ENCODE measurements at regions not wholly inside any gene's neighbourhood (a gene's known extent, or its start where the extent isn't known, plus 50 kb on each side); places are given as distances from the start of the nearest gene placed in this dataset.
"Not testable (repeated sequence)": the region's sequence is repeated elsewhere in the genome, so short reads cannot be mapped to it uniquely, and the experiment has no call there.

GRCh38 chr5:10102706-10103497 is 146.8 kb downstream of the ATPSCKMT start:
- no peak for DNase-seq (ENCODE audit: low spot score in 2 of 2, unreplicated experiment in 2 of 2)
- Mint-ChIP-seq H3K27me3 (ENCODE audit: low read depth) (no peaks in the 10 kb centered on the region), H3K27ac (no peak overlapping the region), H3K9me3 (peaks cover 20% of the 10 kb centered on the region), H3K4me3 (no peak overlapping the region), H3K36me3 (peaks cover 8% of the 10 kb centered on the region), H3K4me1 (no peaks in the 10 kb centered on the region)
- TF ChIP-seq CTCF (IDR thresholded peaks at IDR 0.05; ENCODE audit: unreplicated experiment), result no peak

GRCh38 chr5:10102235-10102634 is 147.5 kb downstream of the ATPSCKMT start:
- H3K4me3 Mint-ChIP-seq; H3K27me3 Mint-ChIP-seq (ENCODE audit: low read depth); DNase-seq (ENCODE audit: low spot score in 2 of 2, unreplicated experiment in 2 of 2); H3K27ac Mint-ChIP-seq; H3K4me1 Mint-ChIP-seq; H3K36me3 Mint-ChIP-seq: not testable (repeated sequence)
- peaks cover 20% of the 10 kb centered on the region for H3K9me3 Mint-ChIP-seq

- Mint-ChIP-seq H3K4me3 (no peak overlapping the region), H3K27ac (no peak overlapping the region), H3K9me3 (peaks cover 30% of the 10 kb centered on the region), H3K27me3 (ENCODE audit: low read depth) (no peaks in the 10 kb centered on the region), H3K36me3 (peaks cover 8% of the 10 kb centered on the region), H3K4me1 (no peaks in the 10 kb centered on the region)
- no peak for DNase-seq (ENCODE audit: low spot score in 2 of 2, unreplicated experiment in 2 of 2)
- no peak for TF ChIP-seq CTCF (IDR thresholded peaks at IDR 0.05; ENCODE audit: unreplicated experiment)
Observed at GRCh38 chr5:10099548-10099947, 150.1 kb downstream of the ATPSCKMT start.

DNA sequence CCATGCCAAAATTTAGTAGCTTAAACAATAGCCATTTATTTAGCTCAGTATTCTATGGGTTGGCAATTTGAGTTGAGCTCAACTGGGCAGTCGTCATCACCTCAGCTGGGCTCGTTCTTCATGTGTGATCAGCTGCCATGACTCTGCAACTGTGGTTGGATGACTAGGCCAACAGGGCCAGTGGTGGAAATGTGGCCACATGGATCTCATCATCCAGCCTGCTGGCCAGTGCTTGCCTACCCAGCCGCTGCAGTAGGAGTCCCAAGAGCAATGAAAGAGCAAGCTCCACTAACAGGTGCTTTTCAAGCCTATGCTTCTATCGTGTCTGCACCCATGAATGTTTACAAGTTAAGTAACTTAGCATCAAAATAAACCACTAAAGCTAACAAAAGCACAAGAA is 158.0 kb downstream of the ATPSCKMT start:
- no peak overlapping the region for H3K4me3 Mint-ChIP-seq
- H3K9me3 Mint-ChIP-seq, result peaks cover 31% of the 10 kb centered on the region
- no peak for TF ChIP-seq CTCF (IDR thresholded peaks at IDR 0.05; ENCODE audit: unreplicated experiment)
- H3K27ac Mint-ChIP-seq, result no peak overlapping the region
- no peaks in the 10 kb centered on the region for H3K4me1 Mint-ChIP-seq
- DNase-seq (ENCODE audit: low spot score in 2 of 2, unreplicated experiment in 2 of 2), result no peak
- no peaks in the 10 kb centered on the region for H3K36me3 Mint-ChIP-seq
- no peaks in the 10 kb centered on the region for H3K27me3 Mint-ChIP-seq (ENCODE audit: low read depth)

DNA sequence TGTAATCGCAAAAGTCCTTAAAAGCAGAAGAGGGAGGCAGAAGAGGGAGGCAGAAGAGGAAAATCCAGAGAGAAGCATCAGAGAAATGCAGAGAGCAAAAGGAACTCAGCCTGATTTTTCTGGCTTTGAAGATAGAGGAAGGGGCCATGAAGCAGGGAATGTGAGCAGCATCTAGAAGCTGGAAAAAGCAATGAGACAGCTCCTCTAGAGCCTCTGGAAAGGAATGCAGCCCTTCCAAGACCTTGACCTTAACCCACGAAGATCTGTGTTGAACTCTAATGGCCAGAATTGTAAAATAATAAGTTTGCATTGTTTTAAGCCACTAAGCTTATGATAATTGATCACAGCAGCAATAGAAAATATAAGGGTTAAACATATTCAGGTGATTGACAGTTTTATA is 159.6 kb downstream of the ATPSCKMT start:
- no peaks in the 10 kb centered on the region for H3K4me1 Mint-ChIP-seq
- no peak overlapping the region for H3K27ac Mint-ChIP-seq
- no peak for DNase-seq (ENCODE audit: low spot score in 2 of 2, unreplicated experiment in 2 of 2)
- H3K36me3 Mint-ChIP-seq, result no peaks in the 10 kb centered on the region
- no peak for TF ChIP-seq CTCF (IDR thresholded peaks at IDR 0.05; ENCODE audit: unreplicated experiment)
- H3K4me3 Mint-ChIP-seq, result no peak overlapping the region
- peaks cover 24% of the 10 kb centered on the region for H3K9me3 Mint-ChIP-seq
- H3K27me3 Mint-ChIP-seq (ENCODE audit: low read depth), result no peaks in the 10 kb centered on the region

DNA sequence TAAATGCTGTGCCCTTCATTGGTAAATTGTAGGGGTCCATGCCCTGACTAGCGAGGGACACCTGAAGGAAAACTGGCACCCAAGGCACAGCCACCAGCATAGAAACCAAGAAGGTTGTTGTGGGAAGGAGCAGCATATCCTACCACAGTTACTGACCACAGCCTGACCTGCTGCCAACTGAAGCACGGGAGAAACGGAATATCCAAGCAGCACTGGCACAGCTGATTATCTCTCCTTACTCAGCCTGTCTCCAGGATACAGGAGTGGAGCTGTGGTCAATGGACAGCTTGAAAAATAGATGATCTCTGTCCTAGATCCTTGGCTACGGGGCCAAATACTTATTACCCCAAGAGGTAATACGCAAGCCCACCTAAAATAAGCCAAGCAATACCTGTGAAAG is 164.5 kb downstream of the ATPSCKMT start:
- Mint-ChIP-seq H3K27me3 (ENCODE audit: low read depth) (no peaks in the 10 kb centered on the region), H3K27ac (no peak overlapping the region), H3K4me1 (no peaks in the 10 kb centered on the region), H3K4me3 (no peak overlapping the region), H3K36me3 (no peaks in the 10 kb centered on the region), H3K9me3 (peaks cover 13% of the 10 kb centered on the region)
- no peak for DNase-seq (ENCODE audit: low spot score in 2 of 2, unreplicated experiment in 2 of 2)
- TF ChIP-seq CTCF (IDR thresholded peaks at IDR 0.05; ENCODE audit: unreplicated experiment), result no peak

Data from mesothelial cell of epicardium (in vitro differentiated cells).